HUDEP-2 (cell line): ENCODE measurements at regions not wholly inside any gene's neighbourhood (a gene's known extent, or its start where the extent isn't known, plus 50 kb on each side); places are given as distances from the start of the nearest gene placed in this dataset.

Source experiments
- DNase-seq, 76 experiments: peaks; one replicate each; lab custom pipeline; 2025; ENCODE audit not compliant: unreplicated experiment in 76 of 76; lab: John Stamatoyannopoulos, UW

- DNase-seq = no peak
Measured at GRCh38 chr6:8588176-8588575, 152.8 kb upstream of the SLC35B3 start.

- DNase-seq = no peak
Measured at GRCh38 chr6:8583291-8583690, 147.9 kb upstream of the SLC35B3 start.

GRCh38 chr6:8579372-8579771, 144.0 kb upstream of the SLC35B3 start:
- DNase-seq = no peak

GRCh38 chr6:8578006-8578405, 142.7 kb upstream of the SLC35B3 start:
- DNase-seq = no peak

GRCh38 chr6:8574749-8575468, 139.6 kb upstream of the SLC35B3 start:
- DNase-seq = no peak

GRCh38 chr6:8574311-8574710, 139.0 kb upstream of the SLC35B3 start:
- no peak for DNase-seq

GRCh38 chr6:8570256-8570920, 135.0 kb upstream of the SLC35B3 start:
- no peak for DNase-seq

GRCh38 chr6:8562125-8562524, 126.8 kb upstream of the SLC35B3 start:
- no peak for DNase-seq

GRCh38 chr6:8558953-8559352, 123.6 kb upstream of the SLC35B3 start:
- DNase-seq = no peak

- no peak for DNase-seq
Measured at GRCh38 chr6:8557014-8557748, 121.8 kb upstream of the SLC35B3 start.

GRCh38 chr6:8556370-8557013, 121.1 kb upstream of the SLC35B3 start:
- DNase-seq = no peak

GRCh38 chr6:8551993-8552392, 116.6 kb upstream of the SLC35B3 start:
- DNase-seq = no peak

- DNase-seq = no peak
Measured at GRCh38 chr6:8551386-8551785, 116.0 kb upstream of the SLC35B3 start.

- DNase-seq = no peak
Measured at GRCh38 chr6:8549074-8549790, 113.9 kb upstream of the SLC35B3 start.

GRCh38 chr6:8546496-8546895, 111.2 kb upstream of the SLC35B3 start:
- DNase-seq = no peak

GRCh38 chr6:8545336-8545735, 110.0 kb upstream of the SLC35B3 start:
- DNase-seq = no peak

- no peak for DNase-seq
Measured at GRCh38 chr6:8543714-8544113, 108.4 kb upstream of the SLC35B3 start.

GRCh38 chr6:8539453-8539852, 104.1 kb upstream of the SLC35B3 start:
- no peak for DNase-seq

- no peak for DNase-seq
Measured at GRCh38 chr6:8536122-8536521, 100.8 kb upstream of the SLC35B3 start.

GRCh38 chr6:8535519-8535918, 100.2 kb upstream of the SLC35B3 start:
- no peak for DNase-seq
